ENCODE measurements at regions not wholly inside any gene's neighbourhood (a gene's known extent, or its start where the extent isn't known, plus 50 kb on each side); places are given as distances from the start of the nearest gene placed in this dataset.
"Not testable (repeated sequence)": the region's sequence is repeated elsewhere in the genome, so short reads cannot be mapped to it uniquely, and the experiment has no call there.

DNA sequence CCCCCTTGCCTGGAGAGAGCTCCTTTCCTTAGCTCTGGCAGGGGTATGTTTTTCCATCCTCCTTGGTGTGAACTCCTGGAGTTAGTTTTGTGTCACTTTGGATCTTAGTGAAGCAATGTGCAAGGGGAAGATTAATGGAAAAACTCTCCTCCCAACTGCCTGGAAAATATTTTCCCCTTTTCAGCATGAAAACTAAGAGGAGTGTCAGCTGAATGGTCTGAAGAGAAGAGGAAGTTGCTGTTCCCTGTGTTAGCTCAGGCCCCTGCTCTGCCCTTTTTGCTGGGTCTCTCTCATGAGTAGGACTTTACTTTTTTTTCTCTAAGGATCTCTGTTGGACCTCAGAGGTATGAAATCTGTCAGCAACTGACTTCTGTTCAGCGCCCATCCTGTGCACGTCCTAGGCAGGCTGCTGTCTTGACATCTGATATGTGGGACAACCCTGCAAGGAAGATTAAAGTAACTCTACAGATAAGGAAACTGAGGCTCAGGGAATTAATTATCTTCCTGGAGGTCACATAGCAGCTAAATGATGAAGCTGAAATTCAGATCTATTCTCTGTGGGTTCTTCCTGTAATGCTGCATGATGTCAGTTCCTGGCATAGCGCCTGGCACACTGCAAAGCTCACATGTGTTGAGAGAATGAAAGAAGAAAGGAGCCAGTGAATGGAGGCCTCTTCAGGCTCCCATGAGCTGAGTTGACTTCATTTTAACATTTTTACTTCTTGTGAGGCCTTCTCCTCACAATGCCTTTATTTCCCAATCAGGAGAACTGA is 109.7 kb upstream of the GALNT15 start:
- DNase-seq (ENCODE audit: insufficient read length, low spot score) (no peak), FAIRE-seq (no peak)

GRCh38 chr3:16066545-16066944 is 107.9 kb upstream of the GALNT15 start:
- FAIRE-seq (no peak), DNase-seq (ENCODE audit: insufficient read length, low spot score) (no peak)
- no peak for TF ChIP-seq POLR2A (IDR thresholded peaks at IDR 0.05; ENCODE audit: low read depth, low read length)
- TF ChIP-seq POLR2AphosphoS5 (IDR thresholded peaks at IDR 0.05; ENCODE audit: low read depth, low read length), result no peak
- no peak for TF ChIP-seq TAF1 (IDR thresholded peaks at IDR 0.05; ENCODE audit: low read depth, low read length)

More for the DNA sequence above, 109.7 kb upstream of the GALNT15 start:
- TF ChIP-seq POU2F2 (IDR thresholded peaks at IDR 0.05; ENCODE audit: low read depth, low read length) (no peak), POLR2AphosphoS5 (IDR thresholded peaks at IDR 0.05; ENCODE audit: low read depth, low read length) (no peak), SPI1 (IDR thresholded peaks at IDR 0.05; ENCODE audit: low read depth, low read length) (no peak), TAF1 (IDR thresholded peaks at IDR 0.05; ENCODE audit: low read depth, low read length) (no peak)

- FAIRE-seq (no peak), DNase-seq (ENCODE audit: insufficient read length, low spot score) (no peak)
- no peak for TF ChIP-seq POU2F2 (IDR thresholded peaks at IDR 0.05; ENCODE audit: low read depth, low read length)
- no peak for TF ChIP-seq SPI1 (IDR thresholded peaks at IDR 0.05; ENCODE audit: low read depth, low read length)
- no peak for TF ChIP-seq POLR2AphosphoS5 (IDR thresholded peaks at IDR 0.05; ENCODE audit: low read depth, low read length)
- no peak for TF ChIP-seq PAX5 (IDR thresholded peaks at IDR 0.05; ENCODE audit: insufficient read depth, low read length, severe bottlenecking)
- no peak for TF ChIP-seq POLR2A (IDR thresholded peaks at IDR 0.05; ENCODE audit: low read depth, low read length)
- TF ChIP-seq TAF1 (IDR thresholded peaks at IDR 0.05; ENCODE audit: low read depth, low read length), result no peak
Measured at GRCh38 chr3:16066975-16067374, 107.5 kb upstream of the GALNT15 start.

- TF ChIP-seq PAX5 (IDR thresholded peaks at IDR 0.05; ENCODE audit: insufficient read depth, low read length, severe bottlenecking) (no peak), POLR2AphosphoS5 (IDR thresholded peaks at IDR 0.05; ENCODE audit: low read depth, low read length) (no peak), POLR2A (IDR thresholded peaks at IDR 0.05; ENCODE audit: low read depth, low read length) (no peak), SPI1 (IDR thresholded peaks at IDR 0.05; ENCODE audit: low read depth, low read length) (no peak), TAF1 (IDR thresholded peaks at IDR 0.05; ENCODE audit: low read depth, low read length) (no peak), POU2F2 (IDR thresholded peaks at IDR 0.05; ENCODE audit: low read depth, low read length) (no peak)
- no peak for FAIRE-seq
- DNase-seq (ENCODE audit: insufficient read length, low spot score), result no peak
Measured at GRCh38 chr3:16067837-16068471, 106.5 kb upstream of the GALNT15 start.

DNA sequence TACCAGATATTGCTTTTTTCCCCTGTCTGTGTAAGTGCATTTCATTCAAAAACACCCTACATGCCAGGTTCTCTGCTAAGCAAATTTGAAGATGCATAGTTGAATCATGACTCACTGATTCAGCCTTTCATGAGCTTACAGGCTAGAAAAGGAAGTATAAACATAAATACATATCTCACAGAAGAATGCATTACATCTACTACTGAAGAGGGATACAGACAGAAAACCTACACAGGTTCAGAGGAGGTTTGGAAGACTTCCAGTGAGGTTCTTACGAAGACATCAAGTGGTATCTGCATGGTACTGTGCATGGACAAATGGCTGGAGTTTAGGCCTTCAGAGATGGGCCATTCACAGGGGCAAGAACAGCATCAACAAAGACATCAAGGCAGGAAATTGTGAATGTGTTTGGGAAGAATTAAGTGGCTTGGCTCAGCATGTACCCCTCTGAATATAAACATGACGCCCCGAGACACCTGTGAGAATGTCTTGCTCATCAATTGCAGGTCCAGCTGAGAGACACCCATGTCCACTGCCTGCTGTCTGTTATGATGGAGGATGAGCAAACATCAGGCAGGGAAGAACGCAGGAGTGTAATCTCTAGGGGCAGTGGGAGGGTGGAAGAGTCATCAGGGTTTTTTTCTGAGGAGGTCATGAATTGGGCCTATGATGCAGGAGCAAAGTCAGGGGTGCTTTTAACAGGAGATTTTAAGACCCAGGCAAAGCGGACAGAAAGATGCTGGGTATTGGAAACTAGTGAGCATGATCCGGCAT is 105.1 kb upstream of the GALNT15 start:
- no peak for TF ChIP-seq POU2F2 (IDR thresholded peaks at IDR 0.05; ENCODE audit: low read depth, low read length)
- no peak for TF ChIP-seq TAF1 (IDR thresholded peaks at IDR 0.05; ENCODE audit: low read depth, low read length)
- TF ChIP-seq POLR2A (IDR thresholded peaks at IDR 0.05; ENCODE audit: low read depth, low read length), result no peak
- TF ChIP-seq POLR2AphosphoS5 (IDR thresholded peaks at IDR 0.05; ENCODE audit: low read depth, low read length), result no peak
- TF ChIP-seq PAX5 (IDR thresholded peaks at IDR 0.05; ENCODE audit: insufficient read depth, low read length, severe bottlenecking), result no peak
- TF ChIP-seq SPI1 (IDR thresholded peaks at IDR 0.05; ENCODE audit: low read depth, low read length), result no peak
- FAIRE-seq (no peak), DNase-seq (ENCODE audit: insufficient read length, low spot score) (no peak)

GRCh38 chr3:16070707-16071106 is 103.8 kb upstream of the GALNT15 start:
- FAIRE-seq (no peak), DNase-seq (ENCODE audit: insufficient read length, low spot score) (no peak)
- no peak for TF ChIP-seq PAX5 (IDR thresholded peaks at IDR 0.05; ENCODE audit: insufficient read depth, low read length, severe bottlenecking)
- no peak for TF ChIP-seq POU2F2 (IDR thresholded peaks at IDR 0.05; ENCODE audit: low read depth, low read length)
- TF ChIP-seq SPI1 (IDR thresholded peaks at IDR 0.05; ENCODE audit: low read depth, low read length), result no peak
- TF ChIP-seq POLR2AphosphoS5 (IDR thresholded peaks at IDR 0.05; ENCODE audit: low read depth, low read length), result no peak
- no peak for TF ChIP-seq TAF1 (IDR thresholded peaks at IDR 0.05; ENCODE audit: low read depth, low read length)
- TF ChIP-seq POLR2A (IDR thresholded peaks at IDR 0.05; ENCODE audit: low read depth, low read length), result no peak

DNA sequence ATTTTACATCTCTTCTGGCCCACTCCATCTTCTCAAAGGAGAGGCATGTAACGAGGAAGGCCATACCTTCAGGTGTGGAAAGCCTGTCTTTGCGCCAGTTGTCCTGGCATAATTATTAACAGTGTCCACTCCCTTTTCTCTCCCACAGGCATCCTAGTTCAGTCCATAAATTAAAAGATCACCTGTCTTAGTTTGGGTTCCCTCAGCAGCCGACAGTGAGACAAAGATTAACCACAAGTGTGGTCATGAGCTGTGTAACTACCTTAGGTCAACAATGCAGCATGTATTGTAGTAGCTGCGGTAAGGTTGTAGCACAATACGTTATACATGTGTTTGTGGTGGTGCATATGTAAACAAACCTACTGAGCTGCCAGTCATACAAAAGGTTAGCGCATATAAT is 103.3 kb upstream of the GALNT15 start:
- DNase-seq (ENCODE audit: insufficient read length, low spot score), result no peak
- TF ChIP-seq TAF1 (IDR thresholded peaks at IDR 0.05; ENCODE audit: low read depth, low read length) (no peak), POLR2A (IDR thresholded peaks at IDR 0.05; ENCODE audit: low read depth, low read length) (no peak), PAX5 (IDR thresholded peaks at IDR 0.05; ENCODE audit: insufficient read depth, low read length, severe bottlenecking) (no peak), SPI1 (IDR thresholded peaks at IDR 0.05; ENCODE audit: low read depth, low read length) (no peak)
- FAIRE-seq, result no peak

GRCh38 chr3:16072420-16073110 is 101.9 kb upstream of the GALNT15 start:
- TF ChIP-seq SPI1 (IDR thresholded peaks at IDR 0.05; ENCODE audit: low read depth, low read length) (no peak), TAF1 (IDR thresholded peaks at IDR 0.05; ENCODE audit: low read depth, low read length) (no peak), POLR2AphosphoS5 (IDR thresholded peaks at IDR 0.05; ENCODE audit: low read depth, low read length) (no peak), PAX5 (IDR thresholded peaks at IDR 0.05; ENCODE audit: insufficient read depth, low read length, severe bottlenecking) (no peak), POLR2A (IDR thresholded peaks at IDR 0.05; ENCODE audit: low read depth, low read length) (no peak), POU2F2 (IDR thresholded peaks at IDR 0.05; ENCODE audit: low read depth, low read length) (no peak)
- DNase-seq (ENCODE audit: insufficient read length, low spot score) (no peak), FAIRE-seq (no peak)

- FAIRE-seq, result no peak
- TF ChIP-seq POU2F2 (IDR thresholded peaks at IDR 0.05; ENCODE audit: low read depth, low read length), result no peak
- TF ChIP-seq SPI1 (IDR thresholded peaks at IDR 0.05; ENCODE audit: low read depth, low read length), result no peak
- no peak for TF ChIP-seq TAF1 (IDR thresholded peaks at IDR 0.05; ENCODE audit: low read depth, low read length)
- no peak for TF ChIP-seq PAX5 (IDR thresholded peaks at IDR 0.05; ENCODE audit: insufficient read depth, low read length, severe bottlenecking)
- TF ChIP-seq POLR2A (IDR thresholded peaks at IDR 0.05; ENCODE audit: low read depth, low read length), result no peak
- TF ChIP-seq POLR2AphosphoS5 (IDR thresholded peaks at IDR 0.05; ENCODE audit: low read depth, low read length), result no peak
Measured at GRCh38 chr3:16073203-16073602, 101.3 kb upstream of the GALNT15 start.

GRCh38 chr3:16073990-16074671 is 100.3 kb upstream of the GALNT15 start:
- not testable (repeated sequence) for FAIRE-seq; DNase-seq (ENCODE audit: insufficient read length, low spot score)

More at GRCh38 chr3:16073203-16073602, 101.3 kb upstream of the GALNT15 start:
- DNase-seq (ENCODE audit: insufficient read length, low spot score), result no peak

Measured in GM12891 (cell line).